NCI-H2196 (cell line): ENCODE measurements at regions not wholly inside any gene's neighbourhood (a gene's known extent, or its start where the extent isn't known, plus 50 kb on each side); places are given as distances from the start of the nearest gene placed in this dataset.

ENCODE experiments used
- DNase-seq: peaks from one replicate; lab custom pipeline; 2025; ENCODE audit not compliant: unreplicated experiment; lab: John Stamatoyannopoulos, UW

DNA sequence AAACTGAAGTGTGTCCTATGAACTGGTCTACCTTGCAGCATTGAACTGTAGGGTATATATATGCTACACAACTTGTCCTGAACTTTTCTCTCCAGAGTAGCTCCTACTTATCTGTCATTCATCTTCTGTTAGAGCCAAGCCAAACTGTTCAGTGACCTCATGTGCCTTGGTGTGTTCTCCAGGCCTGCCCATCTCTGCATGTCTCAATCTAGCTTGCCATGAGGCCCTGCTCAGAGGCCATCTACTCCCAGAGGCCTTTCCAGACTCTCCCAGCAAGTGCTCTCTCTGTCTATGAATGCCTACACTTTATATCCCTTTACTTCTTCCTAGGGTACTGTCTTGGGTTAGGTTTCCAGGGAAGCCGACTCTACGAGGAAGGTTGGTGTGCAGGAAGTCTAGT is 99.8 kb upstream of the MTPN start:
- DNase-seq = no peak

DNA sequence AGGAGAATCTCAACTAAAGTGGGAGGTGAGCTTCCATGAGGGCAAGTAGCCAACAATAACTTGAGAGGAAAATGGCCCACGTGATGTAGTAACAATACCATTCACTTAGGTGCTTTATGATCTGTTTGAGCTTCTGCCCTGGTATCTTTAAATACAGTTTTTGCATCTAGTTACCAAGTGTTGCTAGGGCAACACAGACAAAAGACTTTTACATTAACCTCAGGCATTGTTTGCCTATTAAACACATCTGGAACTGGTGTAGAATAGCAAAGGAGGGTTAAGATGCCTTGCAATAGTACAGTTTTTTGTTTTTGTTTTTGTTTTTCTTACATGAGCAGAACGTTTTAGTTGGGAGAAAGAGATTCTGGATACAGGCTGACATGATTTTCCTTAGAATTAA is 97.7 kb upstream of the MTPN start:
- DNase-seq = peak; percentile 17

DNA sequence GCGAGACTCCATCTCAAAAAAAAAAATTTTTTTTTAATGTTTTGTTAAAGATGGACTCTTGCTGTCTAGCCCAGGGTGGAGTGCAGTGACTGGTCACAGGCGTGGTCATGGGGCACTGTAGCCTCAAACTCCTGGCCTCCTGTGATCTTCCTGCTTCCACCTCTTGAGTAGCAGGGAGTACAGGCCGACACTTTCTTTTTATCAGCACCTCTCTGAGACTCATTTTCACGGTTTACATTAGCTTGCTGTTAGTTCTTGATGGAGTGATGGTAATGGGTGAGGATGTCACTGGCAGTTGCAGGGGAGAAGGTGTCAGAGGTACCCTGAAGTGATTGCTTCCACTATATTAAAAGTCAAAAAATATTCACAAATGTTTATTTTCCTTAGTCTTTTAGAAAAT is 95.3 kb upstream of the MTPN start:
- no peak for DNase-seq

DNA sequence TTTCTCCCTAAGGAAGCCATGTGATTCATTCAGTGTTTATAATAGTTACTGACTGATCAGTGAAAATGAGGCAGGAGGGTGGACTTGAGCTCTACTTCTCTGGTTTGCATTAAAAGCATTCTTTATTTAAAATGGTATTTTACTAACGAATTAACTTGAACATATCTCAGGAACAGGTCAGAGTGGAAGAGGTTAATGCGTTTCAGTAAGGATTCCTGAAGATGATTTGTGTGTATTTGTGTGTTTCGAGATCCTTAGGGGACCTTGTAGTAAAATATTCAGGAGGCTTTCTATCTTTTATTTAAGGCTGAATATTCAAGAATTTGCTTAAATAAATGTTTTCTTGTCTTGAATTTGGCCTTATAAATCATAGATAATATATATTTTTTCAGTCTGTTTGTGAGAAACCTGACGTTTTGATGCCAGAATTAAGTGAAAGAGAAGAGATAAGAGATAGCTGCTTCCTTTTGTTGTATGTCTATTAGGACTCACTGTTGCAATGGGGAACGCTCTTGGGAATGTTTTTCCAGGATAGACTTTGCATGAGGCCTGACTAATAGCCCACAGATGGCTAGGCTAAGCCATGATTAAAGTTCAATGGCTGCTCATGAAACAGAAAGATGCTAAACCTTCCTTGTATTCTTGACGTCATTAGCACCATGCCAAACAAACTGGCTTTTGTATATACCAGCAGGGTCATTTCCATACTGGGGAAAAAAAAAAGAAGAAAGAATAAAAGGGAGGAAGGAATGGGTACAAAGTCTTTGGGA is 93.8 kb upstream of the MTPN start:
- no peak for DNase-seq

DNA sequence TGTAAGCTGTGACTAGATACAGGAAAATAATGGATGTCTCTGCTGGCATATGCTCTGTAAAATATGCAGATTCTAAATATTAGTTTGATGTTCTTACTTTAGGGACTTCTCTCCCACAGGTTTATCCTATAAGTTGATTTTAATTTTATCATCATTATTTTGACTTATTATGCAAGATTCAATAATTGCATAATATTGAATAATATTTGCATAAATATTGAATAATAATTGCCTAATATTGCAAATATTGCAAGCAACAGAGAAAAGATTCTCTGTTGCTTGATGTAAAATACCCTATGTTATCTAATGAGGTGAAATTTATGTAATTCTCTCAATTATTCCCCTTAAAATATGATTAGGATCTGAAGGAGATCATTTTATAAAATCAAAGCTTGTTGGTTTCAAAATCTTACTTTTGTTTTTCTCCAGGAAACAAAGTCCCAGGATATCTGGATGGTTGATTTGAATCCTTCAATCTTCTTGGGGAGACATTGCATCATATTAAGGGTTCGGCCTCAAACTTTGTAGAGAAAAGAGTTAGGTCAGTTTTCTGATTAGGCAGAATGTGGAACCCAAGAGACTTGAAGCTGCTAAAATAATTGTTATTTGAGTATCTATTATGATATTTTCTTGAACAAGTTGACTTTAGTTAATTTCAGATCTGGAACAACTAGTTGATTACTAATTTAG is 92.8 kb upstream of the MTPN start:
- DNase-seq = no peak

DNA sequence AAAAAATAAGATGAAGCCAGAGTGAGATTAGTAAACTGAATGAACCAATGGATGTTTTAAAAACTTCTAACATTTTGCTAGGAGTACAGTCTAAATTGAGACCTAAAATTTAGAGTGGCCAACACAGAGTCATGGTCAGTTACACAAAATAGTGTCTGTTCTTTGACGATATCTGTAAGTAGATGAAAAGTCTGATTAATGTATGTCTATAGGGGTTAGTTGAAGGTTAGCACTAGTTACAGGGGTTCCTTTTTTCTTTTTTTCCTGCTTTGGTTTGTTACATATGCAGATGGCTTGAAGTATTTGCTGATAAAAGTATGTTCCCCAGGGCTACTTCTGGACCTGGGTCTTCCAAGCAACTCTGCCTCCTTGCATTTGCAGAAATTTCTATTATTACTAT is 90.1 kb upstream of the MTPN start:
- no peak for DNase-seq

DNA sequence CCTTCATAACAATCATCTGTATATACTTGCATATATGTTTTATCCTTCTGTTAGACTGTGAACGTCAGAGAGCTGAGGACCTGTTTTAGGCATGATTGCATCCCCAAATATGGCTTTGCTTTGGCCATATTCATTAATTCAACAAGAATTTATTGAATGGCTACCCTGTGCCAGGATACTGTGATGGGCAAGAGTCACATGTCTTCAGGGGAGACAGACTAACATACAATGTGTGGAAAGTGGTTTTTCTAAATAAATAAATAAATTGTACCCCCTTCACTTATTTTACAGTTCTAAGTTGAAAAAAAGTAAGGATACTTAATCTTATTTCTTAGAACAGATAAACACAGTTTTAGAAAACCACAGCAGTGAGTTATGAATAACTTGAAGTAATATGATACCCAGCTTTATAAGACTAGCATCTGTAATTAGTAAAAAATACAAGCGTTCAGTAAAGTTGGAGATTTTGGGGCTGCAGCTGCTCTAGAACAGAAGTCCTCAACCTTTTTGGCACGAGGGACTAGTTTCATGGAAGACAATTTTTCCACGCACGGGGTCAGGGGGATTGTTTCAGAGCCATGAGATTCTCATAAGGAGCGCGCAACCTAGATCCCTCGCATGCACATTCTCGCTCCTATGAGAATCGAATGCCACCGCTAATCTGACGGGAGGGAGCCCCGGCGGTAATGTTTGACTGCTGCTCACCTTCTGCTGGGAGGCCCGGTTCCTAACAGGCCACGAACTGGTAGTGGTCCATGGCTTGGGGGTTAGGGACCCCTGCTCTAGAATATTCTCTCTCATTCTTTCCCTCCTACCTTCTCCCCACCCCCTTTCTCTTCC is 89.4 kb upstream of the MTPN start:
- no peak for DNase-seq

DNA sequence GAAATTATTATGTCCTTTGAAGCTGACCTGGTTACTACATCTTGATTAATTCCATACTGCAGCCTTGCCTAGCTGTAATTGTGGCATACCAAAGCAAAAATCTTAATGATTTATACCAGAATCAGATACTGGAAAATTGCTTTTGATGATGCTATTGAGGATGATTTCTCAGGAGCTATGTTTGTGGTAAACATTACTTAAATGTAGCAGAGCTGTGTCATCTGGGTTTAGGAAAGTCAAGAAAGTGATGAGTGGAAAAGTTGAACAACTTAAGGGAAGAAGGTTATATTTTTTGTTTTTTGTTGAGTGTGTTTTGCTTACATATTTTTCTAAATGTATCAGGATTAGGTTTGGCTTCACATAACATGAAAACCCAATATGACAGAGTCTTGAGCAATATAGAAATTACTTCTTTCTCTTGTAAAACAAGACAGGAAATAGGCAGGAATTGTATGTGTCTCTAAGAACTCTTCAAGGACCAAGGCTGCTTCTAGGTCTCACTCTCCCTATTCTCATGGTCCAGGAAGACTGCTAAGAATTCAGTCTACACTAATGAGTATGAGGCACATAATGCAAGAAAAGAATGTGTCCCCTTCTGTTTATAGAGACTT is 87.6 kb upstream of the MTPN start:
- no peak for DNase-seq

DNA sequence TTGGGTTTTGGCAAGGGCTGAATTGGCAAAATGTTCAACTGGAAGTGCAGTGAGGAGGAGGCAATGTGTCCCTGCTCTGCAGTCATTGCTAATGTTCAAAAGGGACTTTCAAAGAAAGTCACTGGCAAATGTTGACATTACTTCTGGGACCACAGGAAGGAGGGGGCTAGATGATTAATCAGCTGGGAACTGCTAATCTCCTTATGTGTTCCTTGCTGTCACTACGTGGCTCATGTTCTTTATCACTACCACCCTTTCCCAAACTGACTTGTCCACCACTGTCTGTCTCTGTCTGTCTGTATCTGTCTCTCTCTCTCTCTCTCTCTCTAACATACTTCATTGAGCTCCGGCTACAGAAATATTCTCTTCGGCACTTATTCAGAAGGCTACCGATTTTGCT is 86.9 kb upstream of the MTPN start:
- DNase-seq = no peak

DNA sequence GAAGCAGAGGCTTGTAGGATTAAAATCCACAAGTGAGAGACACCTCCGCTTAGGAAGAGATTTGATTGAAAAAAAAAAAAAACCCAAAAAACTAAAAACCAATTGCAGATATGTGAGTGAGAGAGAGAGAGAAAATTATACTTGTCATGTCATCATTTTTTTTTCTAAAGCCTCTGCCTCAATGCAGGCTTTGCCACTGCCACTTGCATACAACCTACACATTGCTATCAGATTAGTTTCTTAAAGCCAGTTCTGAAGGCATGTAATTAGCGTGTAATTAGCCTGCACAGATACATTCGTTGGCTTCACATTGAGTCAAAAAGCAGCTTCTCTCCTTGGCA is 86.1 kb upstream of the MTPN start:
- no peak for DNase-seq

DNA sequence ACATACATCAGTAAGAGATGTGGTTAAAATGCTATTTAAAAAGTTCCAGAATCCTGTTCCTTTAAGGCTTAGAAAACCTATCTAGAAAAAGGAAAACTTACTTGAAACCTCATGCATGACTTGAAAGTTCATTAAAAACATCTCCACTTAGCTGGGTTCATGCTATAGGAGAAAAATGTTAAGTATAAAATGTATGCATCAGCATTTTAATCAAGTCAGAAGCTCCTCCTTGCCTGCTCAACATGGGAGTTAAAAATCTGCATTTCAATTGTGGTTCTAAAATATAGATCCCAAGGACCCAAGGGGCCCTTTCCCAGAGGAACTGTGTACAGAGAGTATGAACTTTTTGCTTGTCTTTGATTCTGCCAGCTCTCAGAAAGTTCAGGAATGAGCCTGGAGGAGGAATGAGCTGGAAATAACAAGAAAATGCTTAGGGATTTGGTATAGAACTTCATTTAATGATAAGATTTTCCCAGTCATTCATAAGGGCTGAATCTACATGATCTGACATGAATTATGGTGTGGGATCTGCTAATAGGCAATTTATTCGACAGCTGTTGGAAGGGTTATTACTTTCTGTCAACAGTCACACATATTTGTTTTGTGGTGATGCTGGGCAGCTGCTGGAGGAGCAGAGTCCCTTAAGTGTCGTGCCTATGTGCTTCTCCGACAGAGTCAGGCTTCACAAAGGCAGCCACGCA is 85.6 kb upstream of the MTPN start:
- no peak for DNase-seq

DNA sequence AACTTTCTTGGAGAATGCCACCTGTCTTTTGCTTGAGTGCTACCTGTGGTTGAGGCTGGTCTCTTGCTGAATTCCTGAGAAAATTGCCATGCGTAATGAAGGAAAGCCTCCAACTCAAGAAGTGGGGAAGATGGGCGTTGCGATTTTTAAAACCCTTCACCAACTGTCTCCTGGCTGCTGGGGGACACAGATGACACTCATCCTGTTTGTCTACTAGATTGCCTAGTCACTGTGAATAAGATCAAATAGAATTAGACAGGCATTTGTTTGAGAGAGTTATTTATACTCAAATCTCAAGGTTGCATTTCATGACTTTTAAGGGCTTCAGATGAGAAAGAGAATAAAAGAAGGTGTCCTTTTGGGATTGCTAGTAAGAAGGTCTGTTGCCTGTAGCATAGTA is 84.3 kb upstream of the MTPN start:
- no peak for DNase-seq

DNA sequence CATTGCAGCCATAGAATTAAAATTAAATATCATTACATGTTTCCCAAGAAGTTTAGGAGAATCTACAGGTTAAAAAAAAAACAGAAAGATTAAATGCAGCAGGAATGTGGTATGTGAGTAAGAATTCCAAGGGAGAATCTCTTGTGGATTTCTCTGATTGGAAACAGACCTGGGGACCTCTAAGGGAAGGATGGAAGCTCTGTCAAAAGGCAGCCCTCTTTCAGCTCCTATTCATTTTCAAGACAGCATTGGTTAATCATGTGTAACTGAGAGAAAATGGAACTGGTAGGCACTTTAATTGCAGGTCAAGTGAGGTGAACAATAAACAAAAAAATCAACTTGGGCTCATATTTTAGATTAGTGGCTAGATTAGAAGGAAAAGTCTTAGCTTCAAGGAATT is 81.4 kb upstream of the MTPN start:
- no peak for DNase-seq

DNA sequence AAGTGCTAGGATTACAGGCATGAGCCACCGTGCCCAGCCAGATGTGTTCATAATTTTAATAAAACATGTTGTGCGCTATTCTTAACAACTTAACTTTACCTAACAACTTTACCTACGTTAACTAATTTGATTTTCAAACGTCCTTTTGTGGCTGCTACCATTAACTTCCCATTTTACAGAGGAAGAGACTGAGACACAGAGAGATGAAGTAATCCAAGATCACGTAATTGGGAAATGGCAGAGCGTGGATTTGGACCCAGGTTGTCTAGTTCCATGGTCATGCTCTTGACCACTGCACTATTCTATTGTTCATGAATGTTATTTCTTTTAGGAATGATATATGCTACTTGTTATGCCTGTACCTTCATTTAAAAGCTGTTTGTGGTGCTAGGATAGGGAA is 80.3 kb upstream of the MTPN start:
- no peak for DNase-seq

DNA sequence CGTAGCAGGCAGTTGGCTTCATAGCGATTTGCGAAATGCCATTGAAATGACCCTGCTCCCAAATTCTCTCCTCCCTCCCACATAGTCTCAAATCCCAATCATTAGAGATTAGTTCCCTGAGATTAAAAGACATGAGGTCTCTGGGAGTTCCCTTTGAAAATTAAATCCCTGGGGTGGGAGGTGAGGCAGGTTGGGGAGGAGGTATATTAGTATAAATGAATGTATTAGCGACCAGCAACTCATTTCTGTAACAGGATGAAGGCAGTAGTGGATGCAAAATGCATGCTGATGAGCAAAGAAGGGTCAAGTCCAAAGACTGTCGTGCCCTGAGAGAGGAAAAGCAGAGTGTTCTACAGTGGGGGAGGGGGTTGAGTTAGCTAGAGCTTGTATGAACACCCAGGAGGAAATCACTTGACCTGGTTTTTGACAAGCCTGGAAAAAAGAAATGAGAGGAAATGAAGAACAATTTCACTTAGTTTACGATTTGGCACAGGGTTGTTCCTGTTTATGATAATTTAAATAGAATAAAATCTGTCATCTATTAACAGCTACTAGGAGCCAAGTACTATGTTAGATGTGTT is 79.6 kb upstream of the MTPN start:
- no peak for DNase-seq

DNA sequence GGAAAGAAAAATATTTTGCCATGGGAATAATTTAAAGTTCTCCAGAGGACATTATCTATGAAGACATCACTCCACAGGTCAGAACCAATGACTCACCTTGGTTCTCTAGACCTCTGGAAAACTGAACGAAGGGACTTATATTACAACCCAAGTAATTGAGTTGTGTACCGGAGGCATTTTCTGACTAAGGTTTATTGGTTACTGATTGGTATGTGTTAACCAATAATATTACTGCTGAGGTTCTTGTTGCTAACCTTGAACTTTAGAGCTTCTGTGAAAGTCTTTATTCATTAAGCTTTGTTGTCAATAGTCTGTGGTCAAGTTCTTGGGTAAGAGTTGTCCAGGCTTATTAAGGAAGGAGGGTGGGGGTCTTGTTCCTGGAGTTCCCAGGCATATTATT is 78.1 kb upstream of the MTPN start:
- DNase-seq = no peak

DNA sequence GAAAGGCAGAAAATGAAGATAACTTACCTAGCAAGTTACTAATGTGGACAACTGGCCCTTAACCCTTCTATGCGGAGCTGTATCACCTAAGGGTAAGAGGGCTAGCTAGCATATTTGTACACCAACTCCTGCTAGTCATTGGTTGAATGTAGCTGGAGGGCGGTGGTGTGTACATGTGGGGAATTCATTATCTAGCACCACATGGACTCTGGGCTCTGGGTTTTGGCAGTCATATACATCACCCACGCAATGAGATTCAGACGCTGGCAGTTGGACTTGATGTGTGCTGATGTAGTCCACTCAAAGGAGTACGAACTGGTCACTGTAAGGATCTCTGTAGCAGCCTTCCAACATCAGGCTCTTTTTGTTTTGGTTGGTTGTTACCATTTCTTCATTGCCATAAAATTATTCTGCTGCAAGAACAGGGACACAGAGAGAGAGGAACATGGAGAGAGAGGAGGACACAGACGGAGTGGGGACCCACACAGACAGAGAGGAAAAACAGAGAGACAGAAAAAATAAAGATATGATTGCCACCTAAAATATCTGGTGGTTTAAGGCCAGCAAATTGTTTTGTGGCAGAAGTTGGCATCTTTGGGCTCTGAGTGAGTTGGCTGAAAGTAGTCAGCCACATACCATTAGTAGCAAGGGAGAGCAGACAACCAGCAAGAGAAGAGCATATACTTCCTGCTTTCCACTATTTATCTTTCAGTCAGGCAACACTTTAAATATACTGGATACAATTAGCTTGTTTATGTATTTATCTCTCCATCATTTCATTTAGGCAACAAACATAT is 76.7 kb upstream of the MTPN start:
- DNase-seq = no peak

DNA sequence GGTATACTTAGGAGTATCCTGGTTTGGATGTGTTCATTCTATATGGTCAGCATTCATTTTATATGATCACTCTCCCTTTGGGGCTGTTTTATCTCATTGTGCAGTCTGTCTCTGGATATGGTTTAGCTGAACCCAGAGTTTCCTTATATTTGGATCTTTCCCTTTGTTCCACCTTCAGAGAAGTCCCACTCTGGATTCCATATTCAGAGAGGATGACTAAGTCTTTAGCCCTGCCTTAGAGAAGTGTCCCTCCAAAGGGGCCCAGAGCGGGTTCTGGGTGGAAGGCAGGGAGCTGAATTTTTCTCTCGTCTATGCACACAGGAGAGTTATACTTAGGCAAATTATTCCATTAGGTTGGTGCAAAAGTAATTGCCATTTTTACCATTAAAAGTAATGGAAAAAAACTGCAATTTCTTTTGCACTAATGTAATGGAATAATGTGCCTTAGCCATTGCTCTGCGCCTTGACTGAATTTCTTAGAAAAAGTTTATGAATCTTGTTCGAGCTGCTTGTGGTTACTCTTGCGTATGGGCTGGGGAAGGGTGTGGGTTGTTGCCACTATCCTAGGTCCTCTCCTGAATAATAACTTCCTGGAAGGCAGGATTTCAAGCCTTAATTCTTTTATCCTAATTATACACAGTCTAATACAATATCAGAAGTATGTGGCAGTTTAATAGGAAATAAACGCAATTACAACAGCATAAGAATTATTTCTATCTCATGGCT is 74.2 kb upstream of the MTPN start:
- no peak for DNase-seq

DNA sequence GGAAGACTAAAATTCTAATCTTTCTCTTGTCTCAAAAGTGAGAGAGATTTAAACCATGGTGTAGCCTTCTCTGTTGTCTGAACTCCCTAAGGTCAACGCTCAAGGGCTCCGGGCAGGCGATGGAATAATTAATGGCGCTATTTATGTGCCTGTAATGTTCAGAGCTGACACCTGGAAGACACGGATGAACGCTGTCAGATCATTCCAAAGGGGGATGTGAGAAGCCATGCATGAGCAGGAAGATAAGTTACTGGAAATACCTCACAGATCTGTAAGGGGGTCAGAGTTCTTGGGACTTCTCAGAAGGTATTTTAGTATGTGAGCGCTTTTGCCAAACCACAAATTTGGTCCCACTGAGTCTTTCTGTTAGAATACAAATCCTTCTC is 73.3 kb upstream of the MTPN start:
- no peak for DNase-seq
